ENCODE measurements at regions not wholly inside any gene's neighbourhood (a gene's known extent, or its start where the extent isn't known, plus 50 kb on each side); places are given as distances from the start of the nearest gene placed in this dataset.

DNA sequence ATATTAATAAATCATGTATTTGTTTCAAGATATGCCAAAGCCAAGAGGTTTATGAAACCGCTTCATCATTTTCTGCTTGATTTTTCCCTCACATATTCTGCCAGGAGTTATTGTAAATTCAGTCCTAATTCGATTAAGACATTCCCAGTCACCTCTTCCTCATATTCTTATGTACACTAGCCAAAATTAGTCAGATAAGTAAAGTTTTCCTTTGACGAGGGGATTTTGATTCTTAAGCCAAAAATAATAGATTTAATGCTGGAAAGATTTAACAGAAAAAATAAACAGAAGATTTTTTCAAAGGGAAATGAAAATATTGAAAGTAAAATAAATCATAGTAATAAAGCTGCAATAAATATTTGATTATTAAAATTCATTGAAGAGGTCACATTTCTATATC lies 51.0 kb upstream of the VEGFC start:
- no peak overlapping the region for H3K4me3 ChIP-seq (ENCODE audit: low read depth, low read length)
- DNase-seq (ENCODE audit: low read depth) = no peak
- TF ChIP-seq POLR2A (IDR thresholded peaks at IDR 0.05; ENCODE audit: extremely low read depth, insufficient read length) (no peak), MYC (IDR thresholded peaks at IDR 0.05; ENCODE audit: low read depth, low read length) (no peak)
- TF ChIP-seq, protein P1, sequence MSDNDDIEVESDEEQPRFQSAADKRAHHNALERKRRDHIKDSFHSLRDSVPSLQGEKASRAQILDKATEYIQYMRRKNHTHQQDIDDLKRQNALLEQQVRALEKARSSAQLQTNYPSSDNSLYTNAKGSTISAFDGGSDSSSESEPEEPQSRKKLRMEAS (IDR thresholded peaks at IDR 0.05; ENCODE audit: low read depth, low read length) = no peak
- TF ChIP-seq, protein P2, sequence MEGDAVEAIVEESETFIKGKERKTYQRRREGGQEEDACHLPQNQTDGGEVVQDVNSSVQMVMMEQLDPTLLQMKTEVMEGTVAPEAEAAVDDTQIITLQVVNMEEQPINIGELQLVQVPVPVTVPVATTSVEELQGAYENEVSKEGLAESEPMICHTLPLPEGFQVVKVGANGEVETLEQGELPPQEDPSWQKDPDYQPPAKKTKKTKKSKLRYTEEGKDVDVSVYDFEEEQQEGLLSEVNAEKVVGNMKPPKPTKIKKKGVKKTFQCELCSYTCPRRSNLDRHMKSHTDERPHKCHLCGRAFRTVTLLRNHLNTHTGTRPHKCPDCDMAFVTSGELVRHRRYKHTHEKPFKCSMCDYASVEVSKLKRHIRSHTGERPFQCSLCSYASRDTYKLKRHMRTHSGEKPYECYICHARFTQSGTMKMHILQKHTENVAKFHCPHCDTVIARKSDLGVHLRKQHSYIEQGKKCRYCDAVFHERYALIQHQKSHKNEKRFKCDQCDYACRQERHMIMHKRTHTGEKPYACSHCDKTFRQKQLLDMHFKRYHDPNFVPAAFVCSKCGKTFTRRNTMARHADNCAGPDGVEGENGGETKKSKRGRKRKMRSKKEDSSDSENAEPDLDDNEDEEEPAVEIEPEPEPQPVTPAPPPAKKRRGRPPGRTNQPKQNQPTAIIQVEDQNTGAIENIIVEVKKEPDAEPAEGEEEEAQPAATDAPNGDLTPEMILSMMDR (IDR thresholded peaks at IDR 0.05; ENCODE audit: low read depth, low read length) = no peak

DNA sequence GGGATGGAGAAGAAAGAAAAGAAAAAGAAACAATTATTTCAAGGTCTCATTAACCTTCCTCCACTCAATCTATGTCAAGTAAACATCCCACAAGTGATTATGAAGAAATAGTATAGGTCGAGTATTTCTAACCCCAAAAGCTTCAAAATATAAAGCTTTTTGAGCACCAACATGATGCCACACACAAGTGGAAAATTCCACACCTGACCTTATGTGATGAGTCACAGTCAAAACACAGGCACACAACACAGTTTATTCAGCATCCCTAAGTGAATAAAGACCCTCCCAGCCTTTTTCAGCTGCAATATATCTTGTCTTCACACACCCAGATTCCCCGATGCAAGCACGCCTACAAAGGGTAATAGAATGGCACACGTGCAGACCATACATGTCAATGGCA lies 51.7 kb upstream of the VEGFC start:
- no peak overlapping the region for H3K4me3 ChIP-seq (ENCODE audit: low read depth, low read length)
- TF ChIP-seq, protein P2 (IDR thresholded peaks at IDR 0.05; ENCODE audit: low read depth, low read length) = no peak
- TF ChIP-seq, protein P1 (IDR thresholded peaks at IDR 0.05; ENCODE audit: low read depth, low read length) = no peak
- no peak for TF ChIP-seq POLR2A (IDR thresholded peaks at IDR 0.05; ENCODE audit: extremely low read depth, insufficient read length)
- no peak for TF ChIP-seq MYC (IDR thresholded peaks at IDR 0.05; ENCODE audit: low read depth, low read length)
- DNase-seq (ENCODE audit: low read depth) = no peak

DNA sequence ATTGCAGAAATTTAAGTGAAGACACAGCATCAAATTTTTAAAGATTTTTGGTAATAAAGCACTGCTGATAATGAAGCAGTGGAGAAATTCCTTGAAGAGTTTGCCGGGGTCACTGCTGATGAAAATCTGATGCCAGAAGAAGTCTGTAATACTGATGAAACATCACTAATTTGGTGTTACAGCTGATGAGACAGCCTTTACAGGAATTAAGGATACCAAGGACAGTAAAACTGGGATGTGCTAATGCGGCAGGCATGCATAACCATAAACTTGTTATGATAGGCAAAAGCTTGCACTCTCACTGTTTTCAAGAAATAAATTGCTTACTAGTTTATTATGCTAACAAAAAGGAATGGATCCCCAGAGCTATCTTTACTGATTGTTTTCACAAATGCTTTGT lies 52.9 kb upstream of the VEGFC start:
- TF ChIP-seq MYC (IDR thresholded peaks at IDR 0.05; ENCODE audit: low read depth, low read length) = no peak
- TF ChIP-seq, protein P2 (IDR thresholded peaks at IDR 0.05; ENCODE audit: low read depth, low read length) = no peak
- TF ChIP-seq, protein P1 (IDR thresholded peaks at IDR 0.05; ENCODE audit: low read depth, low read length) = no peak
- TF ChIP-seq POLR2A (IDR thresholded peaks at IDR 0.05; ENCODE audit: extremely low read depth, insufficient read length) = no peak
- no peak for DNase-seq (ENCODE audit: low read depth)
- no peak overlapping the region for H3K4me3 ChIP-seq (ENCODE audit: low read depth, low read length)

DNA sequence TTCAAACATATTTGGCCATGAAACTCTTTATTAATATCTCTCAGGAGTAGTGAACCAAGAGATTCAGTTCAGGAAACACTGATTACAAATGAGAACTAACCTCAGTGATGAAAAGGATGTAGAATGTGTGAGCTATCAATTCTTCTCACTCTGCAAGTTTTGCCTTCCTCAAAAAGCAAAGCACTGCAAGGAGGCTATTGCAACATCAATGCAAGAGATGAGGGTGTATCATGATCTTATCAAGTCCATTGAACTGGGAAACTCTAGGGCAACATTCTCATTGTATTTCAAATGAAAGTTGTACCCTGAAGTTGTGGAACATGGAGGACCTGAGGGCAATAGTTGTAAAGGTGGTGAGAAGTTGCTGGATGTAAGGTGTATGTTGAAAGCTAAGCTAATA lies 56.4 kb upstream of the VEGFC start:
- no peak overlapping the region for H3K4me3 ChIP-seq (ENCODE audit: low read depth, low read length)
- DNase-seq (ENCODE audit: low read depth) = no peak
- TF ChIP-seq, protein P2 (IDR thresholded peaks at IDR 0.05; ENCODE audit: low read depth, low read length) = no peak
- TF ChIP-seq MYC (IDR thresholded peaks at IDR 0.05; ENCODE audit: low read depth, low read length) = no peak
- TF ChIP-seq, protein P1 (IDR thresholded peaks at IDR 0.05; ENCODE audit: low read depth, low read length) = no peak
- no peak for TF ChIP-seq POLR2A (IDR thresholded peaks at IDR 0.05; ENCODE audit: extremely low read depth, insufficient read length)

DNA sequence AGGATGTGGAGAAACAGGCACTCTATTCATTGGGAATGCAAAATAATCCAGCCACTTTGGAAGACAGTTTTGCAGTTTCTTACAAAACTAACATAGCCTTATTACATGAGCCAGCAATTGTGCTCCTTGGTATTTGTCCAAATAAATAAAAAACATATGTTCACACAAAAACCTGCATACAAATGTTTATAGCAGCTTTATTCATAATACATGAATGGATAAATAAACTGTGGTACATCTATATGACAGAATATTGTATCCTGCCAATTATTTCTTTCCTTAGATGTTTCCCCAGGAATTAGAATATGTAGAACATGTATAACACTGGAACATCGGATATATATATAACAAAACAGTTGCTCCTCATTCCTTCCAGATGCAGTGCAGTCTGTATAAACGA lies 57.7 kb upstream of the VEGFC start:
- TF ChIP-seq, protein P1 (IDR thresholded peaks at IDR 0.05; ENCODE audit: low read depth, low read length) = no peak
- TF ChIP-seq POLR2A (IDR thresholded peaks at IDR 0.05; ENCODE audit: extremely low read depth, insufficient read length) (no peak), MYC (IDR thresholded peaks at IDR 0.05; ENCODE audit: low read depth, low read length) (no peak)
- TF ChIP-seq, protein P2 (IDR thresholded peaks at IDR 0.05; ENCODE audit: low read depth, low read length) = no peak
- DNase-seq (ENCODE audit: low read depth) = no peak
- H3K4me3 ChIP-seq (ENCODE audit: low read depth, low read length) = no peak overlapping the region

DNA sequence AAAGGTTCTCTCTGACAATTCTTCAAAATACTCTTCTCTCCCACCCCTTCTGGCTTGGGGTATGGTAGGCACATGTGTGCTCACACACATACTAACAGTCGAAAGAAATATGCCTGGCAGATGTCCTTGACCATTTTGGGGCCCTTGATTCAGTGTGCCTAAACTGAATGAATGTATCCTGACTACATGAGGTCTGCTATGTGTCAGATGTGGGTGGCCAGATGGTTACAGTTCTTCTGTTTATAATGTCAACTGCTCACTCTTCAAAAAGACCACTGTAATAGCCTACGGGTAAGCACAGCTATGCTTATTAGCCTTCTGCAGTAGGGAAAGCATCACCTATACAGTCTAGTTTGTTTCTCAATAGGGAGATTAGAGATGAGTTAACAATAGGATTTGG lies 63.7 kb upstream of the VEGFC start:
- TF ChIP-seq, protein P2 (IDR thresholded peaks at IDR 0.05; ENCODE audit: low read depth, low read length) = no peak
- TF ChIP-seq POLR2A (IDR thresholded peaks at IDR 0.05; ENCODE audit: extremely low read depth, insufficient read length) = no peak
- H3K4me3 ChIP-seq (ENCODE audit: low read depth, low read length) = no peak overlapping the region
- no peak for DNase-seq (ENCODE audit: low read depth)

Measured in NB4 (cell line).